ENCODE measurements at regions not wholly inside any gene's neighbourhood (a gene's known extent, or its start where the extent isn't known, plus 50 kb on each side); places are given as distances from the start of the nearest gene placed in this dataset.
"Not testable (repeated sequence)": the region's sequence is repeated elsewhere in the genome, so short reads cannot be mapped to it uniquely, and the experiment has no call there.

DNA sequence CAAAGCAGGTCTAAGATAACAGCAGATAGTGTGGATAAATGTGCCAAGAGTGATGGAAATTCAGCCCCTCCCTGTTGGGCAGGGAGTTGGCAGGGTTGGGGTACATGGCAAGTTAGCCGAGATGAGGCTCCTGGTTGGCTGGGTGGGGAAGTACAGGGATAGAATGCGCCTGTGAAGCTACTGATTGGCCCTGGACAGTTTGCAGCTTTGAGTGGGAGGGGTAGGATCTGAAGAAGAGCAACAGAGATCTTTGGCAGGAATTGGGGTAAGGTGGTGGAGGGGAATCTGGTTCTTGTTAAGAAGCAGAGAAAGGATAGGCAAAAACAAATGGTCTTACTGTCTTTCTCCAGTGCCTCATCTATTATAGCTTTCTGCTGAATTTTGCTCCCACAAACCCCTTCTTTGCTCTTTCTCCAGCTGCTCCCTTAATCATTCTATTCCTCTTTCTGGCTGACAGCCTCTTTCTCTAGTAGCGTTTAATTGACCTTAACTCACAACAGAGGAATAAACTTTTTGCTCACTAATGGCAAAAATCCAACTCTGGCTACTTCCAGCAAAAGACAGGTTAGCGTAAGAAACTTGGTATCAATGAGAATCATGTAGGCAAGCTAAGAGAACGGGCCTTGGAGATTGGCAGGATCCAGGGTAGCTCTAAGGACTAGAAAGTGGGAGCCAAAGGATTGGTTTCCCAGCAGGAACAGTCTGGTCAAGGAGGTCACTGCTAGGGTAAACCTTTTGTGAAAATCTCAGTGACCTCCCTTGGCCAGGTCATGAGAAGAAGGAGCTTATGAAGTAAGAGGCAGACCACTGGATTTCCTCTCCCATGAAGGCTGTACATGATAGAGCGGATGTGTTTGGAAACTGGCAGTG lies 86.3 kb upstream of the CARMIL1 start:
- Mint-ChIP-seq H3K27me3 (peaks cover 9% of the 10 kb centered on the region), H3K9me3 (no peaks in the 10 kb centered on the region), H3K27ac (no peak overlapping the region), H3K36me3 (no peaks in the 10 kb centered on the region), H3K4me1 (no peaks in the 10 kb centered on the region), H3K4me3 (no peak overlapping the region)
- CTCF ChIA-PET, result interaction anchor here (1.4 to 1.8 kb wide), 3 partner anchors 10 to 55 kb away, joined by 3 to 5 read pairs (median 5); no protein-coding TSS in a partner anchor
- DNase-seq, result no peak

DNA sequence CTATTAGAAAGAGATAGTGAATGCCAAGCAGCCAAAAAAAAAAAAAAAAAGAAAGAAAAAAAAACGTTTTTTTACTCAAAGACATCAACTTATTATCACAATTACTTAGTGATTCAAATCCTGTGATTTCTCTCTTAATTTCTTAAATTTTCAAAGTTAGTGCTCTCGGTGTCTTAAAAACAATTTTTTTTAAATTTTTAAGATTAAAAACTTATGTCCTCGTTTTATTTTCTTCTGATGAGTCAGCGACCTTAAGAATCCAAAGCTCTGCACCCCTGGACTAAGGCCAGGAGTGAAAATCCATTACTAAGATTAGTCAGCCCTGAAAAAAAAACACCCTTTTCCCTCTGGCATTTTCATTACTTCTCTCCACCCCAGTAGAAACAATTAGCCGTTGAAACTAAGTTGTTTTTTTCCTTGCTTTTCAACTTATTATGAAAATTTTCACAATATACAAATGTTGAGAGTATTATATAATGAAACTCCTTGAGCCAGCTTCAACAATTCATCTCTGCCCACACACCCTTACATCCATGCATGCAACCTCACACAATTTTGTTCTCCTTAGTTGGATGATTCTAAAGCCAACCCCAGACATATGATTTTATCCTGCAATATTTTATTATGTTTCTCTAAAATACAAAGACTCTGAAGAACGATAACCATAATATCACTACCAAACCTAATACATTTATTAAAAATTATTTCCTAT lies 85.6 kb upstream of the CARMIL1 start:
- no peak for DNase-seq
- Mint-ChIP-seq H3K27ac (no peak overlapping the region), H3K27me3 (peaks cover 9% of the 10 kb centered on the region), H3K4me3 (no peak overlapping the region), H3K4me1 (no peaks in the 10 kb centered on the region), H3K36me3 (no peaks in the 10 kb centered on the region), H3K9me3 (no peaks in the 10 kb centered on the region)
- CTCF ChIA-PET, result interaction anchor here (1.4 to 1.8 kb wide), 3 partner anchors 11 to 56 kb away, joined by 3 to 5 read pairs (median 5); no protein-coding TSS in a partner anchor

DNA sequence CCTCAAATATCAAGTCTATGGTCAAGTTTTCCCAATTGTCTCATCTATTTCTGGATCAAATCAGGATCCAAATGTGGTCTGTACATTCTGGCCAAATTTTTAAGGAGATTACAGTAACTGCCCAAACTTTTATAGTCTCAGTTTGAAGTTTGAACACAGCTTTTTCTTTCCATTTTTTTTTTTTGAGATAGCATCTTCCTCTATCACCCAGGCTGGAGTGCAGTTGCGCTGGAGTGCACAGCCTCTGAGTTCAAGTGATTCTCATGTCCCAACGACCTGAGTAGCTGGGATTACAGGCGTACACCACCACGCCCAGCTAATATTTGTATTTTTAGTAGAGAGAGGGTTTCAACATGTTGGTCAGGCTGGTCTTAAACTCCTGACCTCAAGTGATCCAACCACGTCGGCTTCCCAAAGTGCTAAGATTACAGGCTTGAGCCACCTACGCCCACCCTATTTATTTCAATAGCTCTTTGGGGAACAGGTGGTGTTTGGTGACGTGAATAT lies 84.9 kb upstream of the CARMIL1 start:
- H3K4me1 Mint-ChIP-seq, result no peaks in the 10 kb centered on the region
- no peaks in the 10 kb centered on the region for H3K9me3 Mint-ChIP-seq
- peaks cover 9% of the 10 kb centered on the region for H3K27me3 Mint-ChIP-seq
- H3K36me3 Mint-ChIP-seq, result no peaks in the 10 kb centered on the region
- no peak for DNase-seq
- H3K4me3 Mint-ChIP-seq, result no peak overlapping the region
- CTCF ChIA-PET, result no interaction called here
- no peak overlapping the region for H3K27ac Mint-ChIP-seq

DNA sequence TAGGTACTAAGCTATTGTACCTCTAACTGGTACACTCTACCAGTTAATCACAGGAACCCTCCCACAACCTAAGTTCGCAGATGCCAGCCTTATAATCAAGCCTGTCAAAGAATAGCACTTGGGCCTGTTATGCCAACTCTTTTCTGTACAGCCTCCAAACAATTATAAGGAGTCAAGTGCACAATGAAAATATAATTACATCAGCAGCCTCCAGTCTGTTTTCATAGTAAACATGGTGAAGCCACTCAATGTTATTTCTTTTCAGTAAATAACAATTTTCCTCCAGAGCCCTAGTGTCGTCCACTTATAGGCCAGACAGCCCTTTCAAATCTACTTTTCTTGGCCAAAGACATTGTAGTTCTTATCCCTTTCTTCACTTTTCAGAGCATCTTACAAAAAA lies 82.7 kb upstream of the CARMIL1 start:
- Mint-ChIP-seq H3K4me3 (no peak overlapping the region), H3K4me1 (no peaks in the 10 kb centered on the region), H3K9me3 (no peaks in the 10 kb centered on the region), H3K36me3 (no peaks in the 10 kb centered on the region), H3K27me3 (peaks cover 9% of the 10 kb centered on the region), H3K27ac (no peak overlapping the region)
- DNase-seq, result no peak
- CTCF ChIA-PET, result no interaction called here

DNA sequence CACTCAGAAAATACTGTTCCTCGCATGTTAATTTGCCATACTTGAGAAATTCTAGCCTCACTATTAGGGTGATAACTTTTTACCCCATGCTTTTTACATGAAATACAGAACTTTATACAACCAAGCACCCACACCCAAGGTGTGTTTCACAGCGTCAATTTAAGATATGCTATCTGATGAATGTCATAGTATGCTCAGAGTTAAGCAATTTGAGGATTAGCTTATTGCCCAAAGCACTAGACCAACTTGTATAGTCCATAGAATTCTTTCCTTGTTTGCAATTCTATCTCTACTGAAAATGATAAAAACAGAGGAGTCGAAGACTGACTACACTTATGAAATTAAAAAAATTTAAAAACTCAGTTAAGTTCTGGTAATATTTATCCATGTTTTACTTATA lies 82.1 kb upstream of the CARMIL1 start:
- H3K27me3 Mint-ChIP-seq, result peaks cover 9% of the 10 kb centered on the region
- no peak overlapping the region for H3K4me3 Mint-ChIP-seq
- CTCF ChIA-PET, result no interaction called here
- H3K9me3 Mint-ChIP-seq, result no peaks in the 10 kb centered on the region
- no peak for DNase-seq
- no peak overlapping the region for H3K27ac Mint-ChIP-seq
- no peaks in the 10 kb centered on the region for H3K36me3 Mint-ChIP-seq
- H3K4me1 Mint-ChIP-seq, result no peaks in the 10 kb centered on the region

DNA sequence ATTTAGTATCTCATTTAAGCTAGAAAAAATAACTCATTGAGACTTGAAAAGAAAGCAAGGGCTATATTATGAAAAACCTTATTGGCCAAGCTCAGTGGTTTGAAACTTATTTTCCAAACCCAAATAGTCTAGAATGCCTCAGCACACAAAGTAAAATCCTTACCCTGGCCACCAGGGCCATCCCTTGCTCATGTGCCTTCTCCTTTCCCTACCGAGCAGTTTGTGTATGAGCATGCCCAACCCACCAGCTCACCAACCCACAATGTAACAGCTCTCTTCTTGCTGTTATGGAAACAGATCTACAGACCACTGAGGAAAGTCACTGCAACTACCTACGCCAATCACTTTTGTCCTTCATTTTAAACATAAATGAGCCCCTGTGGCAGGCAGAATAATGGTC lies 79.6 kb upstream of the CARMIL1 start:
- H3K4me3 Mint-ChIP-seq, result no peak overlapping the region
- H3K27me3 Mint-ChIP-seq, result no peaks in the 10 kb centered on the region
- no peak for DNase-seq
- H3K4me1 Mint-ChIP-seq, result no peaks in the 10 kb centered on the region
- CTCF ChIA-PET, result no interaction called here
- H3K27ac Mint-ChIP-seq, result no peak overlapping the region
- H3K9me3 Mint-ChIP-seq, result no peaks in the 10 kb centered on the region
- no peaks in the 10 kb centered on the region for H3K36me3 Mint-ChIP-seq

DNA sequence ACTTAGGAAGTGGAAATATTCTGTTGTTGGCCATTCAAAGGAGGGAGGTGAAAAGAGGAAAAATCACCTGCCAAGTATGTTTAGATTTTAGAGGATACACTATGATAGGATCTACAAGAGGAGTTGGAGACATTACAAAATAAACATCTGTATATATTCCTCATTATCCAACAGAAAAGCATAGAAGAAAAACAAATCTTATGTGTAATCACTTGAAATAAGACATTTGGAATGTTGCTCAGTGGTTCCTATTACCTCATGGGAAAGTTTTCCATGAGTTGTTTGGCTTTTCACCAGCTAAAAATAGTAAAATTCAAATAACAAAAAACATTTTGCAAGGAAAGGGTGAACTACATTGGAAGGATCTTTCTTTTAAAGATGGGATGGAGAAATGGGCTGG lies 76.7 kb upstream of the CARMIL1 start:
- Mint-ChIP-seq H3K4me3 (no peak overlapping the region), H3K9me3 (peaks cover 3% of the 10 kb centered on the region), H3K36me3 (no peaks in the 10 kb centered on the region), H3K4me1 (no peaks in the 10 kb centered on the region), H3K27ac (no peak overlapping the region), H3K27me3 (peaks cover 7% of the 10 kb centered on the region)
- CTCF ChIA-PET, result interaction anchor here (0.7 kb wide), 1 partner anchor 196 kb away, joined by 3 read pairs; no protein-coding TSS in a partner anchor
- no peak for DNase-seq

DNA sequence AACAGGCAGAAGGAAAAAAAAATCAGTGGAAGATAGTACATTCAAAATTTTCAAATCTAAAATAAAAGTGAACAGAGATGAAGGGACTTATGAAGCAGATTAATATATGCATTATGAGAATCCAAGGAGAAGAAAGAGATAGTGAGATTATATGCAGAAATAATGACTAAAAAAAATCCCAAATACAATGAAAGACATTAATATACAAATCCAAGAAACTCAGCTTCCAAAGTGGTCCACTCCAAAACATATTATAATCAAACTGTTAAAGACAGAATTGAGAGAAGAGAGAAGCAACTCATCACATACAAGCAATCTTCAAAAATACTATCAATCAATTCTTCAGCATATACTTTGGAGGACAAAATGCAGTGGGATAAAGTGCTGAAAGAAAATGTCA lies 73.5 kb upstream of the CARMIL1 start:
- Mint-ChIP-seq H3K27me3 (peaks cover 23% of the 10 kb centered on the region), H3K4me3 (no peak overlapping the region), H3K4me1 (no peaks in the 10 kb centered on the region), H3K27ac (no peak overlapping the region), H3K9me3 (peaks cover 11% of the 10 kb centered on the region), H3K36me3 (peaks cover 4% of the 10 kb centered on the region)
- DNase-seq, result no peak
- CTCF ChIA-PET, result no interaction called here

DNA sequence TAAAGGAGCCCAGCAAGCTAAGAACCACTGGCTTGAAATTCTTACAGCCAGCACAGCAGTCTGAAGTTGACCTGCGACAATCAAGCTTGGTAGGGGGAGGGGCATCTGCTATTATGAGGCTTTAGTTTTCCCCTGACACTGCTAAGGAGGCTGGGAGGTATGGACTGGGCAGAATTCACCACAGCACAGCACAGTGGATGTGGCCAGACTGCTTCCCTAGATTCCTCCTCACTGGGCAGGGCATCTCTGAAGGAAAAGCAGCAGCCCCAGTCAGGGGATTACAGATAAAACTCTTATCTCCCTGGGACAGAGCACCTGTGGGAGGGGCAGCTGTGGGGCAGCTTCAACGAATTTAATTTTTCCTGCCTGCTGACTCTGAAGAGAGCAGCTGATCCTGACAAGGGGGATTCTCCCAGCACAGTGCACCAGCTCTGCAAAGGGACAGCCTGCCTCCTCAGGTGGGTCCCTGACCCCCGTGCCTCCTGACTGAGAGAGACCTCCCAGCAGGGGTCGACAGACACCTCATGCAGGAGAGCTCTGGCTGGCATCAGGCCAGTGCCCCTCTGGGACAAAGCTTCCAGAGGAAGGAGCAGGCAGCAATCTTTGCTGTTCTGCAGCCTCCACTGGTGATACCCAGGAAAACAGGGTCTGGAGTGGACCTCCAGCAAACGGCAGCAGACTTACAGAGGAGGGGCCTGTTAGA lies 71.6 kb upstream of the CARMIL1 start:
- not testable (repeated sequence) for H3K4me1 Mint-ChIP-seq, H3K36me3 Mint-ChIP-seq, H3K4me3 Mint-ChIP-seq, DNase-seq, H3K27ac Mint-ChIP-seq
- H3K27me3 Mint-ChIP-seq, result peaks cover 24% of the 10 kb centered on the region
- CTCF ChIA-PET, result interaction anchor here (1.0 kb wide), 1 partner anchor 25 kb away, joined by 3 read pairs; no protein-coding TSS in a partner anchor
- peaks cover 11% of the 10 kb centered on the region for H3K9me3 Mint-ChIP-seq

DNA sequence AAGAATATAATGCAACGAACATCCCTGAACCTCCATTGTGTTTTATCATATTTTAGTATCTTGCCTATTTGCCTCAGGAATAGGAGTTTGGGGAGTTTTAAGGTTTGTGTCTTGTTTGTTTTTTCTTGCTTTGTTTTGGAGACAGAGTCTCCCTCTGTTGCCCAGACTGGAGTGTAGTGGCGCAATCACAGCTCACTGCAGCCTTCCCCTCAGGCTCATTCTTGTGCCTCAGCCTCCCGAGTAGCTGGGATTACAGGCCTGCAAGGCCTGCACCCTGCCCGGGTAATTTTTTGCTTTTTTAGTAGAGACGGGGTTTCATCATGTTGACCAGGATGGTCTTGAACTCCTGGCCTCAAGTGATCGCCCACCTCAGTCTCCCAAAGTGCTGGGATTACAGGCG lies 63.3 kb upstream of the CARMIL1 start:
- no peak for DNase-seq
- Mint-ChIP-seq H3K27ac (no peak overlapping the region), H3K4me1 (no peaks in the 10 kb centered on the region), H3K4me3 (no peak overlapping the region), H3K9me3 (no peaks in the 10 kb centered on the region), H3K36me3 (no peaks in the 10 kb centered on the region), H3K27me3 (no peaks in the 10 kb centered on the region)
- CTCF ChIA-PET, result interaction anchor here (0.7 to 1.1 kb wide), 2 partner anchors 8 to 33 kb away, joined by 3 to 4 read pairs; no protein-coding TSS in a partner anchor

DNA sequence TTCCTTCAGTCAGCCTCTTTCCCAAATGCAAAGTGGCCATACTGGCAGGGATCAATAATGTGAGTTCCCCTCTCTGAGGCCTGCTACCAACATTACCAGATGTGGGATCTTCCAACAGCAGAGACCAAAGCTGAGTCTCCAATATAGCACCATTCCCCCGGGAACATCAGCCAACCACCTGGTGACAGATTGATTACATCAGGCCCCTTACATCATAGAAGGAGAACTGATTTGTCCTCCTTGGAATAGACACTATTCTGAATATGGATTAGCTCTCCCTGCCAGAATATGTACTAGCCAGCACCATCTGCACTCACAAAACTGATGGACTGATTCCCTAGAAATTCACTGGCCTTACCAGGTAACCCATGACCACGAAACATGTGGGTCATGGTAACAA lies 61.9 kb upstream of the CARMIL1 start:
- H3K9me3 Mint-ChIP-seq, result no peaks in the 10 kb centered on the region
- no peaks in the 10 kb centered on the region for H3K27me3 Mint-ChIP-seq
- no peak overlapping the region for H3K27ac Mint-ChIP-seq
- no peak overlapping the region for H3K4me3 Mint-ChIP-seq
- no peaks in the 10 kb centered on the region for H3K4me1 Mint-ChIP-seq
- DNase-seq, result no peak
- no peaks in the 10 kb centered on the region for H3K36me3 Mint-ChIP-seq
- CTCF ChIA-PET, result interaction anchor here (0.6 kb wide), 1 partner anchor 297 kb away, joined by 3 read pairs; no protein-coding TSS in a partner anchor

DNA sequence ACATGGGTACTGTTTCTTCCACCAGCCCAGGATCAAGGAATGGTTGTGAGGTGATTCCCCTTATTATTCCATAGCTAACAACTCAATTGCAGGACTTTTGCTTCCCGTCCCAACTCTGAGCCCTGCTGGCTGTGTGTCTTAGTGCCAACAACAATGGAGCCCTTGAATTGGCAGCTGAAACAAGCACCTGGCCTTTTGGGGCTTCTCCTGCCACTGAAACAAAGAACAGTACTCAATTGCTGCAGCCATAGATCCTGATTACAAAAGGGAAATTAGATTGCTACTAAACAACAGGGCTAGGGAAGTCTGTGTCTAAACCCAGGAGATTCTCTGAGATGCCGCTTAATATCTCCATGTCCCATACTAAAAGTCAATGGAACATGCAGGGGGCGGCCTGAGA lies 61.3 kb upstream of the CARMIL1 start:
- no peak overlapping the region for H3K4me3 Mint-ChIP-seq
- H3K9me3 Mint-ChIP-seq, result no peaks in the 10 kb centered on the region
- CTCF ChIA-PET, result interaction anchor here (0.6 kb wide), 1 partner anchor 297 kb away, joined by 3 read pairs; no protein-coding TSS in a partner anchor
- H3K4me1 Mint-ChIP-seq, result no peaks in the 10 kb centered on the region
- H3K27ac Mint-ChIP-seq, result no peak overlapping the region
- DNase-seq, result no peak
- no peaks in the 10 kb centered on the region for H3K27me3 Mint-ChIP-seq
- H3K36me3 Mint-ChIP-seq, result no peaks in the 10 kb centered on the region

DNA sequence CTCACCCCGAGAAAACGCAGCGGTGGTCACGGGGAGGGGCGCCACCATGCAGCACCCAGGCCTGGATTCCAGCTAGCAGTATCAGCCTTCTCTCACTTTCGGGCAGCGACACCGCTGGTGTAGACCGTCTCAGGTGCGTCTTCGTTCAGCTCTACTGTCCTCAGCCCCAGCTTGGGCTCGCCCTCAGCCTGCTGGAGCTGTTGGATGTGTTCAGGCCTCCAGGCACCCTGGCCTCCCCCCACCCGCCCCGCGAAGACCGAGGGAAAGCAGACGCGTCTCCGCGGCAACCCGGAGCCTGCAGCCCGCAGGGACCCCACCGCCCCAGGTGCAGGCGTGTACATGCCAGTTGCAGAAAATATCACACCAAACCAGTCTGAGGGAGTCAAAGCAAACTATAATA lies 60.8 kb upstream of the CARMIL1 start:
- DNase-seq, result no peak
- Mint-ChIP-seq H3K4me1 (peaks cover 2% of the 10 kb centered on the region), H3K27me3 (no peaks in the 10 kb centered on the region), H3K27ac (no peak overlapping the region), H3K4me3 (no peak overlapping the region), H3K36me3 (no peaks in the 10 kb centered on the region), H3K9me3 (no peaks in the 10 kb centered on the region)
- CTCF ChIA-PET, result interaction anchor here (1.4 kb wide), 1 partner anchor 80 kb away, joined by 3 read pairs; no protein-coding TSS in a partner anchor

Data from activated naive CD4-positive, alpha-beta T cell treated with anti-CD3 and anti-CD28 coated beads, Interleukin-2, amount 10 ng/mL, durations not matched to agents 7 days and 5 days (primary cell).